ENCODE measurements at regions not wholly inside any gene's neighbourhood (a gene's known extent, or its start where the extent isn't known, plus 50 kb on each side); places are given as distances from the start of the nearest gene placed in this dataset.

DNA sequence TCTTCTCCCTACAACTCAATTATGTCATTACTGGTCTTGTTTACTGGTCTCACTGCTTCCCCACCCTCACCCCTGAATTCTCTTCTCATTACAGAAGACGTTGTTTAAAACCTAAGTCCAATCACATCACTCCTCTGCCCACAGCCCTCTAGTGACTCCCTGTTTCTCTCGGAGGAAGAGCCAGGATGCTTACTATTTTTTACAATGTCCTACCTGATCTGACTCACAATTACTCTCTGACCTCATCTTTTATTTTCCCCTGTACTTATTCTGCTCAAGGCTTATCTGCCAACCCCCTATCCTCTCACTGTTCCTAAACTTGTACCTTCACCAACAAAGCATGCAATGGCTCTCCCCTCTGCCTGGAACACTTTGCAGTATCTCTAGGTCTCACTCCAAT, 400.4 kb upstream of the PTCHD4 start:
- no peak for ATAC-seq
- 1% methylated on average over 2 of the region's 2 CpGs for WGBS (ENCODE audit: low lambda C conversion rate)
- H3K4me2 ChIP-seq (ENCODE audit: low read depth, low read length), result no peak overlapping the region
- no peaks in the 10 kb centered on the region for H3K36me3 ChIP-seq (replicated peaks in 1 of 2; ENCODE audit: control insufficient read depth in 1 of 2, insufficient read depth in 2 of 2, low read length in 2 of 2)
- intact Hi-C loops (cut with micrococcal nuclease; ENCODE audit: unreplicated experiment) (no loop called here), in situ Hi-C loops (cut with HindIII; ENCODE audit: extremely low pct_ligation_motif_present, low pct_unique_long_range_greater_than_20kb) (no loop called here)
- no peak overlapping the region for H3K9ac ChIP-seq (ENCODE audit: insufficient read depth, low read depth, low read length)
- POLR2A ChIA-PET, result no interaction called here
- TF ChIP-seq MED8 (CRISPR knock-in tag; IDR thresholded peaks at IDR 0.05; ENCODE audit: insufficient replicate concordance) (no peak), ZFP1 (CRISPR knock-in tag; IDR thresholded peaks at IDR 0.05) (no peak), FOXC1 (CRISPR knock-in tag; IDR thresholded peaks at IDR 0.05; ENCODE audit: borderline replicate concordance) (no peak), PCBP1 (IDR thresholded peaks at IDR 0.05; ENCODE audit: borderline replicate concordance, low read depth, low read length) (no peak), ESRRA (CRISPR knock-in tag; IDR thresholded peaks at IDR 0.05; ENCODE audit: low read depth) (no peak), BRCA1 (CRISPR knock-in tag; IDR thresholded peaks at IDR 0.05) (no peak), ZNF121 (CRISPR knock-in tag; IDR thresholded peaks at IDR 0.05) (no peak)
- TF ChIP-seq, protein P1, sequence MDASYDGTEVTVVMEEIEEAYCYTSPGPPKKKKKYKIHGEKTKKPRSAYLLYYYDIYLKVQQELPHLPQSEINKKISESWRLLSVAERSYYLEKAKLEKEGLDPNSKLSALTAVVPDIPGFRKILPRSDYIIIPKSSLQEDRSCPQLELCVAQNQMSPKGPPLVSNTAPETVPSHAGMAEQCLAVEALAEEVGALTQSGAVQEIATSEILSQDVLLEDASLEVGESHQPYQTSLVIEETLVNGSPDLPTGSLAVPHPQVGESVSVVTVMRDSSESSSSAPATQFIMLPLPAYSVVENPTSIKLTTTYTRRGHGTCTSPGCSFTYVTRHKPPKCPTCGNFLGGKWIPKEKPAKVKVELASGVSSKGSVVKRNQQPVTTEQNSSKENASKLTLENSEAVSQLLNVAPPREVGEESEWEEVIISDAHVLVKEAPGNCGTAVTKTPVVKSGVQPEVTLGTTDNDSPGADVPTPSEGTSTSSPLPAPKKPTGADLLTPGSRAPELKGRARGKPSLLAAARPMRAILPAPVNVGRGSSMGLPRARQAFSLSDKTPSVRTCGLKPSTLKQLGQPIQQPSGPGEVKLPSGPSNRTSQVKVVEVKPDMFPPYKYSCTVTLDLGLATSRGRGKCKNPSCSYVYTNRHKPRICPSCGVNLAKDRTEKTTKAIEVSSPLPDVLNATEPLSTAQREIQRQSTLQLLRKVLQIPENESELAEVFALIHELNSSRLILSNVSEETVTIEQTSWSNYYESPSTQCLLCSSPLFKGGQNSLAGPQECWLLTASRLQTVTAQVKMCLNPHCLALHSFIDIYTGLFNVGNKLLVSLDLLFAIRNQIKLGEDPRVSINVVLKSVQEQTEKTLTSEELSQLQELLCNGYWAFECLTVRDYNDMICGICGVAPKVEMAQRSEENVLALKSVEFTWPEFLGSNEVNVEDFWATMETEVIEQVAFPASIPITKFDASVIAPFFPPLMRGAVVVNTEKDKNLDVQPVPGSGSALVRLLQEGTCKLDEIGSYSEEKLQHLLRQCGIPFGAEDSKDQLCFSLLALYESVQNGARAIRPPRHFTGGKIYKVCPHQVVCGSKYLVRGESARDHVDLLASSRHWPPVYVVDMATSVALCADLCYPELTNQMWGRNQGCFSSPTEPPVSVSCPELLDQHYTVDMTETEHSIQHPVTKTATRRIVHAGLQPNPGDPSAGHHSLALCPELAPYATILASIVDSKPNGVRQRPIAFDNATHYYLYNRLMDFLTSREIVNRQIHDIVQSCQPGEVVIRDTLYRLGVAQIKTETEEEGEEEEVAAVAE (CRISPR knock-in tag; IDR thresholded peaks at IDR 0.05; ENCODE audit: borderline replicate concordance), result no peak
- no peaks in the 10 kb centered on the region for H3K4me1 ChIP-seq (ENCODE audit: insufficient read depth, low read length)
- no peak for DNase-seq (ENCODE audit: low spot score)
- H3K27me3 ChIP-seq (ENCODE audit: control insufficient read depth in 1 of 2, insufficient read depth in 2 of 2, low read length in 2 of 2), result no peaks in the 10 kb centered on the region
- CTCF ChIA-PET (ENCODE audit: low intra/inter-chr PET ratio, low total read pairs), result no interaction called here
- no peaks in the 10 kb centered on the region for H3K9me3 ChIP-seq (ENCODE audit: low read length)
- no peaks in the 10 kb centered on the region for H4K20me1 ChIP-seq (ENCODE audit: insufficient read depth, low read length)
- H3K4me3 ChIP-seq (replicated peaks in 1 of 3; ENCODE audit: insufficient read depth in 1 of 3, low read depth in 2 of 3, low read length in 3 of 3), result no peak overlapping the region
- no peak overlapping the region for H3K27ac ChIP-seq (ENCODE audit: extremely low read length, insufficient read depth, low read length)
- H3K79me2 ChIP-seq (ENCODE audit: insufficient read depth, low read length), result no peaks in the 10 kb centered on the region
- no peak overlapping the region for H2AFZ ChIP-seq (ENCODE audit: low read length)
- FAIRE-seq, result no peak
- no TSS peak for BruUV-seq (replicated peaks)
